Transverse colon (tissue), 4 donors: ENCODE measurements at regions not wholly inside any gene's neighbourhood (a gene's known extent, or its start where the extent isn't known, plus 50 kb on each side); places are given as distances from the start of the nearest gene placed in this dataset.
"Not testable (repeated sequence)": the region's sequence is repeated elsewhere in the genome, so short reads cannot be mapped to it uniquely, and the experiment has no call there.

ENCODE experiments used
- EP300 ChIP-seq: sonication (generic); formaldehyde crosslinking; IDR thresholded peaks from one replicate; pipeline ENCODE4 v1.6.1; 2017; ENCODE audit warnings: antibody characterized with exemption, low read depth
- POLR2A ChIP-seq: fragments of 450-650 bp; IDR thresholded peaks from one replicate; pipeline ENCODE4 v1.6.1; 2016; ENCODE audit warnings: antibody characterized with exemption, mild to moderate bottlenecking, moderate library complexity
- POLR2AphosphoS5 ChIP-seq, 3 donors: sonication (generic); formaldehyde crosslinking; IDR thresholded peaks; one replicate each; pipeline ENCODE4 v1.6.1; 2016; ENCODE audit warnings: antibody characterized with exemption in 3 of 3
- TF ChIP-seq, protein P1 (sequence below), 5 experiments: fragments of 200-600 bp in 3 of 5; fragments of 450-650 bp in 2 of 5; sonication (generic) in 3 of 5; IDR thresholded peaks; 1 replicate in 2 of 5; 2 replicates in 3 of 5; pipeline ENCODE4 v1.5.1; 2016 to 2017; ENCODE audit warnings: antibody characterized with exemption in 5 of 5, inconsistent platforms in 3 of 5, mild to moderate bottlenecking in 2 of 5, moderate library complexity in 1 of 5

DNA sequence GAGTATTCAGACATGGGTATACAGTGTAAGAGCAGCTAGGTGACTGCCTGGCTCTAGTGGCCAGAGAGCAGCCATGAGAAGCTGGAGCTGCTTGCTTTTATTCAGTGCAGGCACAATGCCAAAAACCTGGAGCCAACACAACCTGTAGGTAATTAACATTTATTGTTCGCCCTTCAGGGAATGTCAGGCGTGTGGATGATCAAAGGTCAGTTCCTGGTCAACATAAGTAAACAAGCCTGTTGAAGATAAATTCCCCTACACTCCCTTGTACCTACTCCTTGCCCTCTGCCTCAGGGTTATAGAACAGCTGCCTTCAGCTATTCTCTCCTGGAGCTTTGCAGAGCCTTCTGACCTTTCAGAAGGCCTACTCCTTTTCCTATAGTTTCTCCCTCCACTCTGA, 323.7 kb upstream of the PCSK5 start:
- TF ChIP-seq, protein P1, sequence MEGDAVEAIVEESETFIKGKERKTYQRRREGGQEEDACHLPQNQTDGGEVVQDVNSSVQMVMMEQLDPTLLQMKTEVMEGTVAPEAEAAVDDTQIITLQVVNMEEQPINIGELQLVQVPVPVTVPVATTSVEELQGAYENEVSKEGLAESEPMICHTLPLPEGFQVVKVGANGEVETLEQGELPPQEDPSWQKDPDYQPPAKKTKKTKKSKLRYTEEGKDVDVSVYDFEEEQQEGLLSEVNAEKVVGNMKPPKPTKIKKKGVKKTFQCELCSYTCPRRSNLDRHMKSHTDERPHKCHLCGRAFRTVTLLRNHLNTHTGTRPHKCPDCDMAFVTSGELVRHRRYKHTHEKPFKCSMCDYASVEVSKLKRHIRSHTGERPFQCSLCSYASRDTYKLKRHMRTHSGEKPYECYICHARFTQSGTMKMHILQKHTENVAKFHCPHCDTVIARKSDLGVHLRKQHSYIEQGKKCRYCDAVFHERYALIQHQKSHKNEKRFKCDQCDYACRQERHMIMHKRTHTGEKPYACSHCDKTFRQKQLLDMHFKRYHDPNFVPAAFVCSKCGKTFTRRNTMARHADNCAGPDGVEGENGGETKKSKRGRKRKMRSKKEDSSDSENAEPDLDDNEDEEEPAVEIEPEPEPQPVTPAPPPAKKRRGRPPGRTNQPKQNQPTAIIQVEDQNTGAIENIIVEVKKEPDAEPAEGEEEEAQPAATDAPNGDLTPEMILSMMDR (IDR thresholded peaks at IDR 0.05), result not testable (repeated sequence)
- not testable (repeated sequence) for TF ChIP-seq POLR2A, EP300
- TF ChIP-seq POLR2AphosphoS5 (IDR thresholded peaks at IDR 0.05), result peak in 2 of 3 donors; percentile 63 to 74
